Osteocyte (in vitro differentiated cells): ENCODE measurements at regions not wholly inside any gene's neighbourhood (a gene's known extent, or its start where the extent isn't known, plus 50 kb on each side); places are given as distances from the start of the nearest gene placed in this dataset.

Experiments used
- DNase-seq: peaks from one replicate; pipeline ENCODE4 v3.0.0; 2021; ENCODE audit warnings: mixed read lengths; ENCODE audit not compliant: unreplicated experiment; ENCODE audit errors: extremely low spot score
- H3K27ac Mint-ChIP-seq: one replicate; pipeline ENCODE4 v1.8.0; 2021; ENCODE audit warnings: mild to moderate bottlenecking, mixed read lengths; ENCODE audit not compliant: unreplicated experiment
- H3K27me3 Mint-ChIP-seq: one replicate; pipeline ENCODE4 v1.8.0; 2021; ENCODE audit warnings: mixed read lengths; ENCODE audit not compliant: unreplicated experiment
- H3K36me3 Mint-ChIP-seq: one replicate; pipeline ENCODE4 v1.8.0; 2021; ENCODE audit warnings: mixed read lengths; ENCODE audit not compliant: unreplicated experiment
- H3K4me1 Mint-ChIP-seq: one replicate; pipeline ENCODE4 v1.8.0; 2021; ENCODE audit warnings: mixed read lengths; ENCODE audit not compliant: unreplicated experiment
- H3K4me3 Mint-ChIP-seq: one replicate; pipeline ENCODE4 v1.8.0; 2021; ENCODE audit warnings: mild to moderate bottlenecking, moderate library complexity, mixed read lengths; ENCODE audit not compliant: unreplicated experiment
- H3K9me3 Mint-ChIP-seq: one replicate; pipeline ENCODE4 v1.8.0; 2021; ENCODE audit warnings: mixed read lengths; ENCODE audit not compliant: unreplicated experiment
- CTCF ChIP-seq: fragments of 200-600 bp; sonication (generic); IDR thresholded peaks from 2 replicates; pipeline ENCODE4 v1.5.0; 2021; ENCODE audit warnings: antibody characterized with exemption, mild to moderate bottlenecking, moderate library complexity

DNA sequence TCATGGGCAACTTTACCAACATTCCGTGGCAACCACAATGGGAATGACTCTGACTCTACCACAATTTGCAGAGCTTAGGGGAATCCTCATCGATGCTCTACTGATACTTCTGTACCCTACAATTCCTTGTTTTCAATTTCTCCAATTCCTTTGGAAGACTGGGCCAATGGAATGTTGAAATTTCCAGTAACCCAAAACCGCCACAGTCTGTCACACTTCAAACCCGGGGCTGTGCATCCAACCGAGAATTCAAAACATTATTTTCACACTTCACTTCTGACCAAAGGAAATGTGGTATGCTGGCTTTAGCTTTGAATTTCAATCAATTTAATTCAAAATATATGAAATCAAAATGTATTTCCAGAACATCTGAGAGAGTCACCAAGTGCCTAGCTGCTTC is 951.4 kb downstream of the VRK1 start:
- no peak overlapping the region for H3K4me3 Mint-ChIP-seq
- peaks cover 51% of the 10 kb centered on the region for H3K9me3 Mint-ChIP-seq
- H3K27me3 Mint-ChIP-seq, result no peaks in the 10 kb centered on the region
- no peaks in the 10 kb centered on the region for H3K36me3 Mint-ChIP-seq
- no peak for TF ChIP-seq CTCF
- no peak overlapping the region for H3K27ac Mint-ChIP-seq
- no peak for DNase-seq
- H3K4me1 Mint-ChIP-seq, result no peaks in the 10 kb centered on the region

DNA sequence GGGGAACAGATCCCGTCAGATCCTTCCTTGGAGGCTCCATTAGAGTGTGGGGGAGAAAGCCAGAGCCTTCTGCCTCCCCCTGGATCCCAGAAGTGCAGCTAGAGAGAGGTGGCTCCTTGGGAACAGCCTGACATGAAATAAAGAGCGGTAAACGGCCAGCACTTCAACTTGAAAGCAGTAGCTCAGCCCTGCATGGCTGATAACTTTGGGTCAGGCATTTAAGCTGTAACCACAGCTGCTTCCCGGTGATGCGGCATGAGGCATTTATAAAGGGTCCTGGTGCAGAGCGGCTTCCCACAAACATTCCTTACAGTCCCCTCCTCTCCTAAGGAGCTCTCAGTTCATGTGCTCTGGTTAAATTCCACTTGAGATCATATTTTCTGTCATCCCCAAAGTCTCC is 960.3 kb downstream of the VRK1 start:
- Mint-ChIP-seq H3K4me3 (no peak overlapping the region), H3K36me3 (no peaks in the 10 kb centered on the region), H3K27me3 (no peaks in the 10 kb centered on the region), H3K27ac (no peak overlapping the region), H3K4me1 (no peaks in the 10 kb centered on the region), H3K9me3 (peaks cover 35% of the 10 kb centered on the region)
- no peak for TF ChIP-seq CTCF
- DNase-seq, result no peak

DNA sequence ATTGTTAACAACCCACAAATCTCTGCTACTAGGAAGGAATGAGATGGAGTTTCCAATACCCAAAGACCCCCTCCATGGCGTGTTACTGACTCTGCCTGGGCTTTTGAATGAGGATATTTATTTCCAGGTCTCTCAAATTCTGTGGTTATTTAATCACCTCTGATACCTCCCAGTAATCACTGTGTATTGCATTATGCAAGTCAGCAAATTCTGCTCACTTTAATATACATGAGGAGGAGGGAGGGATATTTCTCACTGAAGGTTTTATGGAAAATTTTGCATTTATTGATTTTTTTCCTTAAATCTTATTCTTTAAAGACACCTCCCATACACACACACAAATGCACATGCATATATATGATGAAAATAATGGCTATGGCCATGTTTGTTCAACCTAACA is 962.9 kb downstream of the VRK1 start:
- no peak for DNase-seq
- Mint-ChIP-seq H3K4me1 (no peaks in the 10 kb centered on the region), H3K27ac (no peak overlapping the region), H3K4me3 (no peak overlapping the region), H3K36me3 (no peaks in the 10 kb centered on the region), H3K27me3 (no peaks in the 10 kb centered on the region), H3K9me3 (peaks cover 35% of the 10 kb centered on the region)
- TF ChIP-seq CTCF, result no peak

DNA sequence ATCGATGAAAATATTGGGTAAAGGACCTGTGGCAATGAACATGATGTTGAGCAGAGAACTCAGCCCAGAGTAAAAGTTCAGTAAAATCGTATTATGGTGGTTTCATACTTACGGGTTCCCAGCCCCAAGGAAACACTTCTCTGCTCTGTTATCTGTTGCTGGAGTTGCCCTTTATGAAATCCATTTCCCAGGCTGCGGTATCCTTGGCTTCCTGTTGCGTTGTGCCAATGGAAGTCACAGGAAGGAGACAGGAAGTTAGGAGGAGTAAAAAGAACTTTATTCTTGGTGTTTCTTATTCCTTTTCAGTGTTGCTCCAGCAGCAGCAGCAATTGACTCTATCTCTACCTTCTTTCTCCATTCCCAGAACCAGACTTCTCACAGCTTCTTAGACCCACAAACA is 965.2 kb downstream of the VRK1 start:
- H3K27me3 Mint-ChIP-seq, result no peaks in the 10 kb centered on the region
- no peak overlapping the region for H3K4me3 Mint-ChIP-seq
- no peak for DNase-seq
- no peak for TF ChIP-seq CTCF
- no peak overlapping the region for H3K27ac Mint-ChIP-seq
- H3K9me3 Mint-ChIP-seq, result peaks cover 30% of the 10 kb centered on the region
- no peaks in the 10 kb centered on the region for H3K4me1 Mint-ChIP-seq
- H3K36me3 Mint-ChIP-seq, result no peaks in the 10 kb centered on the region

GRCh38 chr14:97771340-97772045 is 974.3 kb downstream of the VRK1 start:
- no peak for DNase-seq
- H3K27me3 Mint-ChIP-seq, result no peaks in the 10 kb centered on the region
- H3K4me3 Mint-ChIP-seq, result no peak overlapping the region
- H3K27ac Mint-ChIP-seq, result no peak overlapping the region
- H3K9me3 Mint-ChIP-seq, result peaks cover 39% of the 10 kb centered on the region
- no peak for TF ChIP-seq CTCF
- no peaks in the 10 kb centered on the region for H3K4me1 Mint-ChIP-seq
- no peaks in the 10 kb centered on the region for H3K36me3 Mint-ChIP-seq
